SK-N-SH treated with all-trans-retinoic acid at 6 μM for 48 hours (cell line): ENCODE measurements at regions not wholly inside any gene's neighbourhood (a gene's known extent, or its start where the extent isn't known, plus 50 kb on each side); places are given as distances from the start of the nearest gene placed in this dataset.

Experiments
- ATAC-seq: fragments of 200-7000 bp; cut with Tn5 transposase; 3 replicates; pipeline ENCODE4 v1.9.1; 2020; ENCODE audit warnings: mild to moderate bottlenecking, moderate library complexity
- BACH2 ChIP-seq: fragments of 250-450 bp; sonication (Bioruptor Pico); IDR thresholded peaks from 2 replicates; pipeline ENCODE4 v1.9.0; 2021; ENCODE audit warnings: mild to moderate bottlenecking, borderline replicate concordance
- CREB5 ChIP-seq: fragments of 250-450 bp; sonication (Bioruptor Pico); IDR thresholded peaks from 2 replicates; pipeline ENCODE4 v1.5.1; 2020; ENCODE audit warnings: low read depth, mild to moderate bottlenecking, moderate library complexity
- CSRNP3 ChIP-seq: fragments of 250-450 bp; sonication (Bioruptor Pico); IDR thresholded peaks from 2 replicates; pipeline ENCODE4 v1.5.1; 2021; ENCODE audit warnings: mild to moderate bottlenecking, moderate library complexity
- ESRRG ChIP-seq: fragments of 250-450 bp; sonication (Bioruptor Pico); IDR thresholded peaks from 2 replicates; pipeline ENCODE4 v1.6.1; 2021; ENCODE audit warnings: mild to moderate bottlenecking
- GLIS3 ChIP-seq: fragments of 250-450 bp; sonication (Bioruptor Pico); IDR thresholded peaks from 2 replicates; pipeline ENCODE4 v1.5.0; 2020; ENCODE audit warnings: mild to moderate bottlenecking, moderate library complexity
- ISL1 ChIP-seq: fragments of 250-450 bp; sonication (Bioruptor Pico); IDR thresholded peaks from 2 replicates; pipeline ENCODE4 v2.1.2; 2022; ENCODE audit warnings: mild to moderate bottlenecking, moderate library complexity
- OSR1 ChIP-seq: fragments of 250-450 bp; sonication (Bioruptor Pico); IDR thresholded peaks from 2 replicates; pipeline ENCODE4 v1.8.0; 2022; ENCODE audit warnings: moderate library complexity, mild to moderate bottlenecking, inconsistent platforms
- PATZ1 ChIP-seq: fragments of 250-450 bp; sonication (Bioruptor Pico); IDR thresholded peaks from 2 replicates; pipeline ENCODE4 v1.8.0; 2020; ENCODE audit warnings: mild to moderate bottlenecking, moderate library complexity, borderline replicate concordance
- POU6F1 ChIP-seq: fragments of 250-450 bp; sonication (Bioruptor Pico); IDR thresholded peaks from 2 replicates; pipeline ENCODE4 v1.8.0; 2021; ENCODE audit warnings: low read depth, mild to moderate bottlenecking, moderate library complexity, borderline replicate concordance
- PPARA ChIP-seq: fragments of 250-450 bp; sonication (Bioruptor Pico); IDR thresholded peaks from 2 replicates; pipeline ENCODE4 v1.5.0; 2020; ENCODE audit warnings: mild to moderate bottlenecking, borderline replicate concordance
- RARB ChIP-seq: fragments of 250-450 bp; sonication (Bioruptor Pico); IDR thresholded peaks from 2 replicates; pipeline ENCODE4 v1.8.0; 2021; ENCODE audit warnings: mild to moderate bottlenecking, moderate library complexity
- TCF4 ChIP-seq: fragments of 250-450 bp; sonication (Bioruptor Pico); IDR thresholded peaks from 2 replicates; pipeline ENCODE4 v1.8.0; 2021; ENCODE audit warnings: mild to moderate bottlenecking, moderate library complexity, borderline replicate concordance
- TOX ChIP-seq: fragments of 250-450 bp; sonication (Bioruptor Pico); IDR thresholded peaks from 2 replicates; pipeline ENCODE4 v1.8.0; 2021; ENCODE audit warnings: mild to moderate bottlenecking, moderate library complexity, borderline replicate concordance
- TSHZ2 ChIP-seq: fragments of 250-450 bp; sonication (Bioruptor Pico); IDR thresholded peaks from 2 replicates; pipeline ENCODE4 v1.5.0; 2020; ENCODE audit warnings: mild to moderate bottlenecking, moderate library complexity
- ZC3H10 ChIP-seq: fragments of 250-450 bp; sonication (Bioruptor Pico); IDR thresholded peaks from 2 replicates; pipeline ENCODE4 v1.5.1; 2021; ENCODE audit warnings: mild to moderate bottlenecking, moderate library complexity
- ZFP3 ChIP-seq: fragments of 250-450 bp; sonication (Bioruptor Pico); IDR thresholded peaks from 2 replicates; pipeline ENCODE4 v1.5.0; 2020; ENCODE audit warnings: mild to moderate bottlenecking, moderate library complexity
- ZNF565 ChIP-seq: fragments of 450-650 bp; formaldehyde crosslinking; conservative IDR thresholded peaks from 2 replicates; pipeline ENCODE4 v1.5.0; 2020; ENCODE audit warnings: low read depth, mild to moderate bottlenecking, moderate library complexity
- ZNF70 ChIP-seq: fragments of 450-650 bp; formaldehyde crosslinking; IDR thresholded peaks from 2 replicates; pipeline ENCODE4 v1.5.0; 2020; ENCODE audit warnings: mild to moderate bottlenecking, moderate library complexity
- ZNF8 ChIP-seq: fragments of 450-650 bp; formaldehyde crosslinking; IDR thresholded peaks from 2 replicates; pipeline ENCODE4 v1.5.0; 2020; ENCODE audit warnings: mild to moderate bottlenecking, moderate library complexity

- no peak for ATAC-seq
- no peak for TF ChIP-seq PPARA
- no peak for TF ChIP-seq ZNF565 (CRISPR knock-in tag)
These were observed 168.2 kb upstream of the SSTR4 start for GRCh38 chr20:22866812-22867341.

- TF ChIP-seq PATZ1 (CRISPR knock-in tag) = no peak
- TF ChIP-seq ZNF8 = no peak
- no peak for TF ChIP-seq ISL1
- no peak for TF ChIP-seq TOX
- TF ChIP-seq OSR1 (CRISPR knock-in tag) = no peak
- no peak for TF ChIP-seq RARB
- TF ChIP-seq ESRRG (CRISPR knock-in tag) = no peak
- no peak for TF ChIP-seq ZNF70 (CRISPR knock-in tag)
- no peak for TF ChIP-seq ZC3H10
- no peak for TF ChIP-seq TCF4 (CRISPR knock-in tag)
- no peak for TF ChIP-seq CREB5 (CRISPR knock-in tag)
- TF ChIP-seq ZNF565 (CRISPR knock-in tag) = no peak
- ATAC-seq = no peak
These were observed 156.9 kb upstream of the SSTR4 start for GRCh38 chr20:22878166-22878565.

- ATAC-seq = no peak
- no peak for TF ChIP-seq ZNF8
- TF ChIP-seq RARB = no peak
- TF ChIP-seq OSR1 (CRISPR knock-in tag) = no peak
- TF ChIP-seq BACH2 (CRISPR knock-in tag) = no peak
- no peak for TF ChIP-seq TSHZ2
- no peak for TF ChIP-seq GLIS3 (CRISPR knock-in tag)
- no peak for TF ChIP-seq ISL1
- TF ChIP-seq PATZ1 (CRISPR knock-in tag) = no peak
- TF ChIP-seq ZFP3 (CRISPR knock-in tag) = no peak
- TF ChIP-seq TCF4 (CRISPR knock-in tag) = no peak
- no peak for TF ChIP-seq ESRRG (CRISPR knock-in tag)
- no peak for TF ChIP-seq POU6F1 (CRISPR knock-in tag)
- TF ChIP-seq CSRNP3 (CRISPR knock-in tag) = no peak
- TF ChIP-seq ZNF70 (CRISPR knock-in tag) = no peak
These were observed 154.8 kb upstream of the SSTR4 start for GRCh38 chr20:22880277-22880676.
